Ammon's horn (tissue), 1 donor: ENCODE measurements at regions not wholly inside any gene's neighbourhood (a gene's known extent, or its start where the extent isn't known, plus 50 kb on each side); places are given as distances from the start of the nearest gene placed in this dataset.

Source experiments
- DNase-seq: peaks from one replicate; pipeline ENCODE4 v3.0.0-alpha.2; 2016; ENCODE audit warnings: low spot score

GRCh38 chr12:58583940-58584339 is 336.4 kb downstream of the LRIG3 start:
- DNase-seq, result no peak

GRCh38 chr12:58584880-58585279 is 335.4 kb downstream of the LRIG3 start:
- no peak for DNase-seq

- no peak for DNase-seq
Measured at GRCh38 chr12:58586762-58587161, 333.5 kb downstream of the LRIG3 start.

GRCh38 chr12:58588770-58589169 is 331.5 kb downstream of the LRIG3 start:
- DNase-seq, result no peak

- DNase-seq, result peak; percentile 43
Measured at GRCh38 chr12:58592475-58593207, 327.7 kb downstream of the LRIG3 start.

- DNase-seq, result no peak
Measured at GRCh38 chr12:58593557-58594304, 326.6 kb downstream of the LRIG3 start.

GRCh38 chr12:58596381-58596780 is 323.9 kb downstream of the LRIG3 start:
- DNase-seq, result no peak

- no peak for DNase-seq
Measured at GRCh38 chr12:58601529-58601928, 318.8 kb downstream of the LRIG3 start.

GRCh38 chr12:58602179-58602578 is 318.1 kb downstream of the LRIG3 start:
- no peak for DNase-seq

GRCh38 chr12:58602736-58603135 is 317.6 kb downstream of the LRIG3 start:
- no peak for DNase-seq

GRCh38 chr12:58607805-58608204 is 312.5 kb downstream of the LRIG3 start:
- no peak for DNase-seq

- no peak for DNase-seq
Measured at GRCh38 chr12:58608711-58609110, 311.6 kb downstream of the LRIG3 start.

GRCh38 chr12:58615047-58615446 is 305.3 kb downstream of the LRIG3 start:
- no peak for DNase-seq

GRCh38 chr12:58615576-58615975 is 304.7 kb downstream of the LRIG3 start:
- DNase-seq, result no peak

- DNase-seq, result no peak
Measured at GRCh38 chr12:58616618-58617017, 303.7 kb downstream of the LRIG3 start.

- no peak for DNase-seq
Measured at GRCh38 chr12:58621126-58621525, 299.2 kb downstream of the LRIG3 start.

- DNase-seq, result no peak
Measured at GRCh38 chr12:58629376-58629775, 290.9 kb downstream of the LRIG3 start.

GRCh38 chr12:58633479-58633878 is 286.8 kb downstream of the LRIG3 start:
- DNase-seq, result no peak

GRCh38 chr12:58639318-58639934 is 280.9 kb downstream of the LRIG3 start:
- no peak for DNase-seq

- DNase-seq, result no peak
Measured at GRCh38 chr12:58640314-58640713, 280.0 kb downstream of the LRIG3 start.

GRCh38 chr12:58645946-58646345 is 274.4 kb downstream of the LRIG3 start:
- DNase-seq, result no peak

GRCh38 chr12:58647495-58647894 is 272.8 kb downstream of the LRIG3 start:
- DNase-seq, result no peak

- no peak for DNase-seq
Measured at GRCh38 chr12:58648176-58648575, 272.1 kb downstream of the LRIG3 start.
